Activated CD4-positive, CD25-positive, alpha-beta regulatory T cell treated with anti-CD3 and anti-CD28 coated beads, Interleukin-2, amount 50 U/mL, for 72 hours (primary cell): ENCODE measurements at regions not wholly inside any gene's neighbourhood (a gene's known extent, or its start where the extent isn't known, plus 50 kb on each side); places are given as distances from the start of the nearest gene placed in this dataset.
"Not testable (repeated sequence)": the region's sequence is repeated elsewhere in the genome, so short reads cannot be mapped to it uniquely, and the experiment has no call there.

ENCODE experiments used
- DNase-seq: peaks from one replicate; pipeline ENCODE4 v3.0.0; 2021

DNA sequence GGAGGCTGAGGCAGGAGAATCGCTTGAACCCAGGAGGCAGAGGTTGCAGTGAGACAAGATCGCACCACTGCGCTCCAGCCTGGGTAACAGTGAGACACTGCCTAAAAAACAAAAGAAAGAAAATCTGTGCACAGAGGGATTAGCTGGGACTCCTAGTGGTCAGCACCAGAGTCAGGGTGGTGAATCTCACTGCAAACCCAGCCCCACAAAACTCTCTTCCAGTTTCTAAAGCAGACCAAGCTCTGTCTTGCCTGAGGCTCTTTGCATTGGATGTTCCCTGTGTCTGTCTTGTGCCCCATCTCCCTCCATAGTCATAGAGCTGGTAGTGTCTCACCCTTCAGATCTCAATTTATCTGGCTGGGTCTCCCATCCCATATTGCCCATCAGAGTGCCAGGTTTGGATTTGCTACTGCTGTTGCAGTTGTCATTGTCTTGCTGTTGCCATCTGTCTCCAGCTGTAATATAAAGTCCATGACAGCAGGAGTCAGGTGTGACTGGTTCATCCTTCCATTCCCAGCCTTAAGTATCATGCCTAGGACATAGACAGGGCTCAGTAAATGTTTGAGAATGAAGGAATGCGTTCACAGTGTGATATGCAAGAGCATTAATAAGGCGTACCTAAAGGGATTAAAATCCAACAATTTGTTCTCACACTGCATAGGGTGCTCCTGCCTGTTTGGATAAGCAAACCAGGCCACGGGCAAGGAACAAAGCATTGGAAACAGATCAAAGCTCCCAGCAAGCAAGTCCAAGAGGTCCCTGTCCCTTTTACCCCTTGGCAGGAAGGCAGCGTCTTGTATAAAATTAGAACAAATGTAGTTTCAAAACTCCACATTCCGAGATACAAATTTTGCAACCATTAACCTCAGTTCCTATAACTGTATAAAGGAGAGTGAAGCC lies 614.6 kb upstream of the CDH5 start:
- DNase-seq: no peak

DNA sequence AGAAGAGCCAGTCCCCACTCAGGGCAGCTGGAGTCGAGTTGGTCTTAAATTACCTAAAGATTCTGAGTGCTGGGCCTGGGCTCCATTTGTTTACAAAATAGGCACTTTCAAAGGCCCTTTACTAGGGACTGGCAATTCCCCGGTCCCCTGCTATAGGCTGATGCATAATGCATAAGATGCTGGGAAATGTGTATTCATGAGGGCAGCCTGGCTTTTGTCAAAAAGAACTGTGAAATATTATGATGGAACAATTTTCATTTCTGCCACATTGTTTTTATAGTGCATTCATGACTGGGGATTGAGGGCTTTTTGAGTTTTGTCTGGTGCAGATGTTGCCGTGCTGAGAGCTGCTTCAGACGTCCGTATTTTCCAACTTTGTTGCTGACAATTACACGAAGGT lies 617.0 kb upstream of the CDH5 start:
- DNase-seq: no peak

DNA sequence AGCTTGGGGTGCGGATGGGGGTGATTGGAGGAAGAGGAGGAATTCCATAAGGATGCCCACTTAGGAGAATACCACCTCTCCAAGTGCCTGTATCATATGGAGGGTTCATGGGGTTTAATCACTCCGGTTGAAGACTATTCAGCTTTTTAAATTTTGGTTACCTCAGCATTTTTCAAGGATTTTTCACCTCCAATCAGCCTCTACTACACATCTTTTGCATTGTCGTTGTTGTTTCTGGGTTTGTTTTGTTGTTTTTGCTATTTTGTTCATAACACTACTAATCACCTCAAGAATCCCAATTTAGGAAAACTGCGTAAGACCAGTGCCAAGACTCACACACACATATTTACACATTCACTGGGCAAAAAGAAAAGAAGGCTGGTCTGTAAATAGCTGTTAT lies 619.5 kb upstream of the CDH5 start:
- no peak for DNase-seq

DNA sequence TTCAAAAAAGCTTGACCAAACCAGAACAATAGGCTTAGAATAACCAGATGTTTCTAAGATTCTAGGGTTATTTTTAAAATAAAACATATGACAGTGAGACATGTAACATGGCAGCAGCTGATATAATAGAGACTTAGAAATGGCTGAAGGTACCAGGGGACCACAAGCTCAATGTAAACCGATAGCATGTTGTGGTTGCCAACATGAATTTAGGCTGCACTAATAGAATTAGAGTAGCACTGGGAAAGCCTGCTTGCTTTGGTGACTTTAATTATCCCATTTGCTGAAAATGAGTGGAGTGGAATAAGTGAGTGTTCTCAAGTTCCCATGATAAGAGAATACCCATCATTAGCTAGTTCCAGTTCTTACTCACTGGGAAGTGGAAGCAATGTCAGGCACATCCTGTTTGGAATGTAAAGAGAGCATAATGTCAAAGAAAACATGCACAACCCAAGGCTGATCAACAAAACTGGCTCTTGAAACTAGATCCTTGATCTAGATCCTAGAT lies 621.2 kb upstream of the CDH5 start:
- DNase-seq: no peak

DNA sequence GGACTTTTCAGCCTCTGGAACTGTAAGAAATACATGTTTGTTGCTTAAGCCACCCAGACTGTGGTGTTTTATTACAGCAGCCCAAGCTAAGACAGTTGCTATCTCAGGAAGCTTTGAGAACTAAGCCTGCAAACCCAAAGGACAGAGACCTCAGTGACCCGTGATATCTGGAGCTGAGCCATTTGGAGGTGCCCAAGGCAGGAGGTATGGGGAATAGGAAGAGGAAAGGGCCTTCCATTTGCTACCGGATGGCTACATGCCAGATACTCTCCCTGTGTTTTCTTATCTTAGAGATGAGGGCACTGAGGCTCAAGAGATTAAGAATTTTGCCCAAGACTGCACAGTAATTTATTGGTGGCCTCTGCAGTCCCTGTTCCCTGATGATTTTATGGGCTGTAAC lies 622.1 kb upstream of the CDH5 start:
- no peak for DNase-seq

DNA sequence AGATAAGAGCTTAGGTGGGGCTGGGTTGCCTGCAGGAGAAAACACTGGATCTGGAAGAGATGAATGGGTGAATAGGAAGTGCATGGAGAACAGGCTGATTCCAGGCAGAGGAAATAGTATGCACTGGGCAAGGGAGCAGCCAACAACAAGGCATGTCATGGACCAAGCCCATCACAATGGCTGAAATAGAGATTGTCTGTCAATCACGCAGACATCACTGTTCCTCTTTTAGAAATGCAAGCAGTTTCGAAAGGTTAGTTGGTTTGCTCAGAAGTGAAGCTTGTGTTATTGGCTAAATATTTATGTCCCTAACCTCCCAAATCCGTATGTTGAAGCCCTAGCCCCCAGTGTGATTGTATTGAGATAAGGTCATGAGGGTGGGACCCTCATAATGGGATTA lies 621.7 kb upstream of the CDH11 start:
- DNase-seq: no peak

DNA sequence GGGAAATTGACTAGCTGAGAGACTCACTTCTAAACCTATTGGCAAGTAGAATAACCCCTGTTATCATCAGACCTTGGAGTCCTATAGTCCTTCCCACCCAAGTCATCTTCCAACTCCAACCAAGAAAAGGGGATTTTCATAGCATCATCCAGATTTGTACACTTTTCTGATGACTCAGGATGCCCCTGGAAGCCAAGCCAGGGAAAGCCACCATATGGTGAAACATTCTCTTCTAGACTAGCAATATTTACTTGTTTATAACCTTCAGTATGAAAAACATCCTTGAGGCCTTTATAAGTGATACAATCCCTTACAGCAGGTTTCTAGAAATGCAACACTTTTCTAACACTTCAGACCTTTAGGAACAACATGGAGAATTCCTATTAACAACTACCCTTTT lies 618.8 kb upstream of the CDH11 start:
- no peak for DNase-seq

DNA sequence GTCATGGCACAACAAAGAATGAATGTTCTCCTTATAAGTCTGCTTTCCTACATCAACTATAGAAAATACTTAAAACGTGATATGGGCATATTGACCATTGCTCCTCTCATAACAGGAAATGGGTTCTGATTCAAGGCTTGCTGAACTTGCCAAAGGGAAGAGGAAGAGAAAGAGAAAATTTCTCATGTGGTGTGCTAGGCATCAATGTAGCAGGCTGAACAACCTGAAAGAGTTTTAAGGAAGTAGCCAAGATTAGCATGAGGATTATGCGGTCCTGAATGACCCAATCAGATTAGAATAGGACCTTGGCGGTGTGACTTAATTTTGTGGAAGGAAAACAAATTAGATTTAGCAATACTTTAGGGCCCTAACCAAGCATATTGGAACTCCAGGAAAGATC lies 617.7 kb upstream of the CDH11 start:
- no peak for DNase-seq

DNA sequence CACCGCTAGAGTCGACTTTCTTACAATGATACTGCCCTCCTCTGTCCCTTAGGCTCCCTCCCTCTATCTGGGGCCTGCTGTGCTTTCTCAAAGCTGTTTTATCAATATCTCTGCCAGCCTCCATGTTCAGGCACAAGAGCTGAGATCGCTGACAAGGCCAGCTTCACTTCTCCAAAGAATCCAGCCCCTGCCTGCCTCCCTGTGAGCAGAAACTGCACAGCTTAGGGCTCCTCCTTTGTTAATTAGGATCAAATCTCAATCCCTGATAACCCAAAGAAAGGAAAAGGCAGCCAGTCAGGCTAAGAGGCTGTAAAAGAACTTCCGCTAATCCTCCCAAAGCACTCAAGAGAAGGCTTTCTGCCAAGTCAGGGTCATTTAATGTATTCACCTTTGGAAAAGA lies 616.0 kb upstream of the CDH11 start:
- DNase-seq: no peak

DNA sequence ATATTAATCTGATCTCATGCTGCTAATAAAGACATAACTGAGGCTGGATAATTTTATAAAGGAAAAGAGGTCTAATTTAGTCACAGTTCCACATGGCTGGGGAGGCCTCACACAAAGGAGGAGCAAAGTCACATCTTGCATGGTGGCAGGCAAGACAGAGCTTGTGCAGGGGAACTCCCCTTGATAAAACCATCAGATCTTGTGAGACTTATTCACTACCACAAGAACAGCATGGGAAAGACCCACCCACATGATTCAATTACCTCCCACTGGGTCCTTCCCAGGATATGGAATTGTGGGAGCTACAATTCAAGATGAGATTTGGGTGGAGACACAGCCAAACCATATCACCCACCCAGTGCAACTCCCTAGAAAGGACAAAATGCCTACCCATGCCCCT lies 613.8 kb upstream of the CDH11 start:
- not testable (repeated sequence) for DNase-seq

DNA sequence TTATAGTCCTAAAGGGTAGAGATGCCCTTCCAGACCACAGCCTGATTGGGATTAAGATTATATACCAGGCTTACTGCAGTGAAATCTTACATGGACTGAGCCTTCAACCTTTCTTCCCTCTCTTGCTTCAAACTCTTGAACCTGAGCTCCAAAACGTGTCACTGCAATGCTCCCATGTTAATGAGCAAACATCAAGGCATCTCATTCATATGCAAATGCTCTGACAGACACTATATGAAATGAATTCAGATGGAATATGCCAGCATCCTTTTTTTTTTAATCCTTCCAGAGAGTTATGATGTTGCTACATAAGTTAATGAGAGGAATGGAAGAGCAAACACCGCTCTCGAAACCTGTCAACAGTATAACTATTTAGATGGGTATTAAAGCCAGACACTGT lies 611.9 kb upstream of the CDH11 start:
- no peak for DNase-seq

DNA sequence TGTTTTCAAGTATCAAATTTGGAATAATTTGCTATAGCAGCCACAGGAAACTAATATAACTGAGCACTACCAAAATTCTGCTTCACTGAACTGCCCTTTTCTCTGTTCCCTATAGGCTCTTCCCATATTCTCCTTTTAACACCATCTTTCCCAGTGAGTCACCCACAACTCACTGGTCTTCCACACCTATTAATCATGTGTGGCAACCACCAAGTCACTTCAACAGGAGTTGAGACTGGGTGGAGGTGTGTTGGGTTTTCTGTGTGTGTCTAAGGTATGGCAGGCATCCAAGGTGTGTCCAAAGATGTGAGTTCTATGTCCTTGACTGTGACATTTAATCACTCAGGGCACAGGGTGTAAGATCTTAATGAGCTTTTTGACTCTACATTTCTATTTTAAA lies 610.0 kb upstream of the CDH11 start:
- no peak for DNase-seq

DNA sequence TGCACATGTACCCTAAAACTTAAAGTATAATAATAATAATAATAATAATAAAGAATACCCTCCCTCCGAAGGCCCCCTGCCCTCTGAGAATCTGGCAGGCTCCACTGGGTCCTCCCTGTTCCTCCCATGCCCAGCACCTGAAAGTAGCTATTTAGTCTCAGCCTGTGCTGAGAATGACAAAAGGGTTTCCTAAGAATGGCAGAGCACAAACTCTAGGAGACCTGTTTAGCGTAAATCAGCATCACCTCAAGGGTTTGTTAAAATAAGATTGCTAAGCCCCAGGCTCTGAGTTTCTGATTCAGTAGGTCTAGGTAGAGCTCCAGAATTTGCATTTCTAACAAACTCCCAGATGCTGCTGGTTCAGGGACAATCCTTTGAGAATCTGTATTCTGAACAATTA lies 606.8 kb upstream of the CDH11 start:
- DNase-seq: no peak

DNA sequence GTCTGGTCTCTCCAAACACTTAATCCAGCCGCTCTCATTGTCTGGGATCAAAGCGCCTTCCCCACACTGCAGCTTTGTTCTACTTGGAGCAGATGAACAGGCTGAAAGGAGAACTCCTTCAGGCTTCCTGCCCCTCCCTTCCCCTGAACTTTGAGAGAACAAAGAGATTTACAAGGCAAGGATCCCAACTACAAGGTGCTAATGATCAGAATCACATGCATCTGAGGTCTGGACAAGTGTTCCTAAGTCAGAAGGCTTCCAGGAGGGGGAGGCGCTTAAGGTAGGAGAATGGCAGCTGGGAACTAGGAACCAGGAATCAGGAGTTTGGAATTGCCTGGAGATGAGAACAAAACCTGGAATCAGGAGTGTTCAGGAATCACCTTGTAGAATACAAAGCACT lies 606.3 kb upstream of the CDH11 start:
- DNase-seq: no peak

DNA sequence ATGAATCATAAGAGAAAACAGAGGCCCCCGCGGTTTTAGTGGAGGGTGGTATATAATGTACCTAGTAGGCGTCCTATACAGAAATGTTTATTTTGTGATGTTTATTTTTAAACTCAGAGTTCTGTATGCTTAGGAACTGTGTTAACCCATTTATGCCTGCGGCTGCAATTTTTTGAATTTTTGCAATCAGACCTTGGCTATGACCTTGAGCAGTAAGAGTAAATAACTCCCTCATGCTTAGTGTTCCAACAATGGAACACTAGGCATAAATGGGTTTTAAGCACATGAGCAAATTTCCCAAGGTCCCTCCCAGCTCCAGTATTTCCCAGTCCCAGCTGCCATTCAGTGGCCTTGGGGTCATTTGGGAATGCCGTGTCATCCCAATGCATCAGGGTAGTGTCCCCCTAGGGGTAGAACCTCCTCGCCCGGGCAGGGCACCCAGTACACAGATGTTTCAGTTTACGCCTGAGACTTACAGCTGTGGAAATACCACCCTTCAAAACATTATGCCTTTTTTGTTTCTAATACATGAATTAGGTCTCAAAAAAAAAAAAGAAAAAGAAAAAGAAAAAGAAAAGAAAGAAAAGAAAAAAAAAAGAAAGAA lies 605.8 kb upstream of the CDH11 start:
- no peak for DNase-seq

DNA sequence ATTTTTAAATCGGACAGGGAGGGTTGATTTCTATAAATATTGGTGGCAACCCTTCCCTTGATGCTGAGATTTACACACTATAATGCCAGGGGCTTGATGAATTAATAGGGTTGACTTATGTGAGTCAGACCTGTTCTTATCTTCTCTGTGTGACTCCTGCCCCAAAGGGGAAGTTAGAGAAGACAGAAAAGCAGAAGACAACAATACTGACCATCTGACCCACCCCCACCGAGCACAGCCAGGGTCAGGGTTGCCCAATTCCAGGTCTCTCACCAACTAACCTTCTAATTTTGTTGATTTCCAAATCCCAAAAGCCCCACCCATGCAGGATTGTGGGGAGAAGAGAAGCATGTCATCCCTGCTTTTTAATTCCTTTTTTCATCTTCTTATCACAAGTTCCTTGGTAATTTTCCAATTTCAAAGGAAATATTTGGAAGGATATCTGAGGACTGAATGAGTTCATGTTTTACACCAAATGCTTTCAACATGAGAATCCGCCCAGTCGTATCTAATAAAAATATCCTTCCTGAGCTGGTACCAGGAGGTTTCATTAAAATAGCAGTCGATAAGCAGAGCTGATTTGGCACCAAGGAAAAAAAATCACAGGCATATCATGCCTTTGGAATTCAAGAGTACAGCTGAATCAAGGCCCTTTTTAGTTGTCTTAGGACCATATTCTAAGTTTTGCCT lies 603.4 kb upstream of the CDH11 start:
- no peak for DNase-seq

DNA sequence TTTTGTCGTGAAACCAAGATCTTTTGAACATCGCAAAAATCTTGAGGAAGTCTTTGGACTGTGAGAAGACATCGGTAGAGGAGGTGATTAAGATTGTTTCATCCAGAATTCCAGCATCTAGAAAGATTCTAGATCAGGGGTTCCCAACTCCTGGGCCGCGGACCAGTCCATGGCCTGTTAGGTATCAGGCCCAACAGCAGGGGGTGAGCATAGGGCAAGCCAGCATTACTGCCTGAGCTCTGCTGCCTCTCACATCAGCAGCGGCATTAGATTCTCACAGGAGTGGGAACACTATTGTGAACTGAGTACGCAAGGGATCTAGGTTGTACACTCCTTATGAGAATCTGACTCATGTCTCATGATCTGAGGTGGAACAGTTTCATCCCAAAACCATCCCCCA lies 600.6 kb upstream of the CDH11 start:
- DNase-seq: no peak

DNA sequence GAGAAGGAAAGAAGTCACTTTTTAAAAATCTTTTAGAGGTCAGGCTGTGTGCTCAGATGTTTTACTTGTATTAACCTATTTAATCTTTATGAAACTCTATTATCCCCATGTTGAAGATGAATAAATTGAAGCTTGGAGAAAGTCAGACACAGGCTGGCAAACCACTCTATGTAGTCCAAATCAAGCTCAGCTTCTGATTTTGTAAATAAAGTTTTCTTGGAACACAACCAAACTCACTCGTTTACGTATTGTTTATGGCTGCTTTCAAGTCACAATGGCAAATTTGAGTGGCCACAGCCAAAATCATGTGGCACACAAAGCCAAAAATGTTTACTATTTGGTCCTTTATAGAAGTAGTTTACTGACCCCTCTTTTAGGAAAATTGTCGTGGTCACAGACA lies 596.0 kb upstream of the CDH11 start:
- DNase-seq: no peak

DNA sequence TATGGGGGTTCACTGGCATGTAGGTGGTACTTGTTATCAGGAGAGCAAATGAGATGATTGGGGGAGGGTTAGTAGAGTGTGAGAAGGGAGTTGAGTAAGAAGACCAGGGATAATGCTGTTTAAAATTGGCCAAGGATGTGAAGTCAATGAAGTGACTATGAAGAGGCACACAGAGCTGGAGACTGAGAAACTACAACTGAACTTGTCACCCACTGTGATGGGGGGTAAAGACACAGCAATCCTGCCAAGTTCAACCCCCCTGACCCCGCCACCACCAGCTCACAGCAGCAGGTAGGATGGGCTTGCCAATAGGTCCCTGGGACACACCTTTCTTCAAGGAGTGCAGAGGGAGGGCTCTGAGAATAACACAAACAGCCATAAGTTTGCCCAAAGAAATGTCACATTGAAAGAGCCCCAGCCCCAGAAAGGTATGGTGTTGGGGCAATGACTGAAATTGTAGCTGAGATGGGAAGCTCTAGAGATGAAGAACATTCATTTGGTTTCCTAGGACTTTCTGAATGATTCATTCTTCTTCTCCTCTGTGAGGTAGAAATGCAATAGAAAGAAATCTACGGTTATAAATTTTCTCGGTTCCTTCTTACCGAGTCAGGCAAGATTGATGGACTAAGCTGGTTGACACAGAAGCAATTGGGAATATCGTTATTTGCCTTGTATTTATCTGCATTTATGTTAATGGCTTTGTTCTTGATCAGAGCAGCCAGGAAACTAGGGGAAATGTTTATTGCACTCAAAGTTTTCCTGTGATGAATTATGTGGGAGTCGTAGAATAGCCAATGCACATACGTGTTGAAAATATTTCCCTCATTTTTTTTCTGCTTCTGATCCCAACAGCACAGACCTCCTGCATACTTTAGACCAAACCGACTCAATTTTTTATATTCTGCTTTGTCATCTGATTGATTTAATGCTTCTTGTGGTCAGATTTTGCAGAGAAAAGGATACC lies 595.2 kb upstream of the CDH11 start:
- DNase-seq: no peak

DNA sequence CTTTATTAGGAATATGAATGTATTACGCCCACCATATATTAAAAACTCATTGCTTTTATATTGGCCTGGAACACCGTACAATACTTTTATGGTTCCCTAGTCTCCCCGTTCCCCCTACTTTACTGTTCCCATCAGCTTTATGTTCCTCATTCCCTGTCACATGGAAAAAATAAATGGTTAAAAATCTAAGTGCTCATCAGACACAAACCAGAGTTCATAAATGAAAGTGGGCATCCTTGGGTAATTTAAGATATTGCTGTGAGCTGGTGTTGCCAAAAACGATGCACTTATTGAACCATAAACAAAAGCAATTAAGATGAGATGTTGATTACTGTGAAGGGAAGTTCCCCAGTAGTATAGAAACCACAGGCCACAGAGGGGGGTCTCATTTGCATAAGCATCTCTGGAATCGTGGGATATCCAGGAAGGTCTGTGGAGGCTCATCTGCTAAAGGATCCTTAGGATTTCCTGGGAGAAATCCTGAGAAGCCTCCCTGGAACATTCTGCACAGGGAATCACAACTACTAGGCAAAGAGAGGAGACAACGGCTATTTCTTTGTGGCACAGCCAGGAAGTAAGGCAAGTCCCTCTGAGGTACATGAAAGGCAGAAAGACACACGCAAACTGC lies 591.4 kb upstream of the CDH11 start:
- no peak for DNase-seq

DNA sequence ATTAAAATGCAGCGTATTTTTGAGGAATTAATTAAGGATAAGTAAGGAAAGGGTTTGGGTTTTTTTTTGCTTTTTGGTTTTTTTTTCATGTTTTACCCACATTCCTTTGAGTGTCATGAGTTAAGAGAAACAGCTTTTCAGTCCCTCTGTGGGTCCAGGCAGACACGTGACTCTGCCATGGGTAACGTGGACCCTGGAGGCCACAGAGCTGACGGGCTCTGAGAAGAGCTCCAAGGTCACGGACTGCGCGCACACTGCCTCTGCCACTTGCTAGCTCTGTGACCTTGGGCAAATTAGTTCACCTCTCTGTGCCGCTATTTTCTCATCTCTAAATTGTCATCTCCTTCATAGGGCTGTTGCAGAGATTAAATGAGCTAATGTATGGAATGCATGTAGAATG lies 588.2 kb upstream of the CDH11 start:
- no peak for DNase-seq

DNA sequence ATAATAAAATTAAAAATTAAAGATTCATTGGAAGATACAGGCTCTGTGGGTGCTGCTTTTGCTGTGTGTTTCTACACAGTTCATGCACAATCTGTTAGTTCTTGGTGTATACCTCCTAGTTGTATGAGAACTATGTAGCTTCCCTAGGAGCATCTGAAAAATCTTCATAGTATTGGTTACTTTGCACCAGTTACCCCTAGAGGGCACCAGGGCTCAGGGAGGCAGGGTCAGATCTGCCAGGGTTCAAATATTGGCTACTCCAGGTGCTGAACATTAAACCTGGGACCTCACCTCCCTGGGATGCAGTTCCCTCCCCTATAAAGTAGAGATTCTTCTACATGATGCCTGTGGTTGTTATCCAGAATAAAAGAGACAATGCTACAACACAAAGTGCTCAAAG lies 583.0 kb upstream of the CDH11 start:
- DNase-seq: no peak
